Epithelial cell of esophagus (primary cell): ENCODE measurements at regions not wholly inside any gene's neighbourhood (a gene's known extent, or its start where the extent isn't known, plus 50 kb on each side); places are given as distances from the start of the nearest gene placed in this dataset.
"Not testable (repeated sequence)": the region's sequence is repeated elsewhere in the genome, so short reads cannot be mapped to it uniquely, and the experiment has no call there.

ENCODE experiments used
- DNase-seq: peaks from one replicate; pipeline ENCODE4 v3.0.0; 2010; ENCODE audit warnings: low read depth
- H3K4me3 ChIP-seq: 2 replicates; pipeline ENCODE4 v1.5.1; 2011; ENCODE audit warnings: mild to moderate bottlenecking, low read length, control low read depth
- CTCF ChIP-seq: IDR thresholded peaks from 2 replicates; pipeline ENCODE4 v1.5.1; 2011; ENCODE audit warnings: low read depth, mild to moderate bottlenecking, low read length, control low read depth, inconsistent platforms; ENCODE audit not compliant: insufficient read depth; ENCODE audit errors: missing control alignments

- H3K4me3 ChIP-seq: no peak overlapping the region
- DNase-seq: no peak
- no peak for TF ChIP-seq CTCF
Measured at GRCh38 chr10:30704026-30704600, 74.6 kb upstream of the LYZL2 start.

- DNase-seq: not testable (repeated sequence)
Measured at GRCh38 chr10:30703446-30703845, 73.9 kb upstream of the LYZL2 start.

GRCh38 chr10:30702860-30703259, 73.3 kb upstream of the LYZL2 start:
- TF ChIP-seq CTCF: no peak
- DNase-seq: no peak
- H3K4me3 ChIP-seq: no peak overlapping the region

More at GRCh38 chr10:30703446-30703845, 73.9 kb upstream of the LYZL2 start:
- not testable (repeated sequence) for H3K4me3 ChIP-seq

DNA sequence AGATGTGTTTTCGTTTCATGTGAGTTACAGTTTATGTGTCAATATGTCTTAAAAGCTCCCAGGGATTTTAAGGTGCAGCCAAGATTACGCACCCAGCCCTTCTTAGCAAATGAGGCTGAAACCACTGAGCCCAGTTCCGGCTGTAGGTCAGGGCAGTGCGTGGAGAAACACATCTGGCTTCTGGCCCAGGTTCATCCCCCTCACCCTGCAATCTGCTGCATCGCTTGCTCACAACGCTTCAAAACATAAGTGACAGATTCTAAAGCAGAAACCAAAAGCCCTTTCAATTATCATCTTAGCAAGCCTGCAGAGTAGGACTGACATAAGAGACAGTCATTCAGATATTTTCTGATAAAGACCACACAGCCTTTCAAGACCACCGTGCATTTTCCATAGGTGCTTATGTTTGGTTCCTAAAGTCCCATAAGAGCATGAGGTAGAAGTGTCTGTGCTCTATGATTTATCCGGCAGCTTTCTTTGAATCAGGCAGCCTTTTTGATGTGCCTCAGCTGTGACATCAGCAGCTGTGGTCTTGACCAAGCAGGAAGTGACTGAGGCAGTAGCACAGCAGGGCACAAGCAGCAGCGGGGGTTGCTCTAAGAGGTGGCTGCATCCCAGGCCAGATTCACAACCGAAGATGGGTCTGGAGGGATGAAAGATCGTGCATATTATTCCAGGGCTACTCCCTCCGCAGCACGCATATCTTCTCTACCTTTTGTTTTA, 72.1 kb upstream of the LYZL2 start:
- H3K4me3 ChIP-seq: no peak overlapping the region
- no peak for TF ChIP-seq CTCF
- DNase-seq: peak; percentile 31

- no peak for DNase-seq
- H3K4me3 ChIP-seq: no peak overlapping the region
- no peak for TF ChIP-seq CTCF
Measured at GRCh38 chr10:30697806-30698205, 68.3 kb upstream of the LYZL2 start.

DNA sequence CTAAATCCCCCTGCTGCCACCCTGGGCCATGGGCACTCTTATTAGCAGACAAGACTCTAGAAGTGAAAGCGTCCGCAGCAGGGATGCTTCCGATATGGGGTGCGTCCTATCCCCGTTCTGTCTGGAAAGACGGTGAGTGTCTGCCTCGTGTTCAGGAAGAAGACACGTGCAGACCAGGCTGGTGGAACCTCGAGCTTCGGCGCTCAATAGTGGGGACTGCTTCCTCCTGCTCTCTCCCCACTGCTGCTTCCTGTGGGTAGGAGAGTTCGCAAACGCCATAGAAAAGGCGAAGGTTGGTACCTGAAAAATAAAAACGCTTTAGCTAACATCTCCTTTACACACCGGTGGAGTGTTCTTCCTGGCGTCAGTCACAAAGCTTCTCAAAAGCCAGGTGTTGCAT, 67.7 kb upstream of the LYZL2 start:
- not testable (repeated sequence) for DNase-seq, H3K4me3 ChIP-seq

- H3K4me3 ChIP-seq, DNase-seq: not testable (repeated sequence)
Measured at GRCh38 chr10:30696416-30697185, 67.0 kb upstream of the LYZL2 start.

DNA sequence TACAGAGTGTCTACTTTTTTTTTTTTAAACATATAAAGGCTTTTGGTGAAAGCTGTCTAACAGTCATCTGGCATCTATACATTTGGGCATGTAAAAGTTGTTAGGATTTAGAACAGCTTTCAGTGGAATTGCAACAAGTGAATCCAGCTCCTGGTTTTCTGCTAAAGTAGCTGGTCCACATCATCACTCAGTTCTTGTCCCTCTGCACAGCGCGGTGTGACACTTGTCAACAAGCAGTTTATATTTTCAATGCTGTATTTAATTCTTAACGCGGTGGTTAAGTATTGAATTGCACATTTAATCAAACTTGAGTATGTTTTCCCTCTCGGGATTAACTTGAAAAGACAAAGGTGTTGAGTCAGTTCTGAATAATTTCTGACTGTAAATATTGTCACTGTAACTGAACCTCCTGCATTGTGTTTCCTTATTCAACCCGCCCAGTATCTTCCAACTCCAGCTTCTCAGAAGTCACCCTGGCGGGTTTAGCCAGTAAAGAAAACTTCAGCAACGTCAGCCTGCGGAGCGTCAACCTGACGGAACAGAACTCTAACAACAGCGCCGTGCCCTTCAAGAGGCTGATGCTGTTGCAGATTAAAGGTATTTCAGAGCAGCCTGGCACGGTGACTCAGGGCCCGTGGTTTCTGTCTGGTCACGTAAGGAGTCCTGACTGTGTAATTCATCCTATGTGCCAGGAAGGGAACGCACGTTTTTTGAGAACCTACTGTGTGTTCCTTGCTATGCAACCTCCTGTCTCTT, 66.1 kb upstream of the LYZL2 start:
- peak; percentile 90 for DNase-seq
- H3K4me3 ChIP-seq: not testable (repeated sequence)
